SJCRH30 (cell line): ENCODE measurements at regions not wholly inside any gene's neighbourhood (a gene's known extent, or its start where the extent isn't known, plus 50 kb on each side); places are given as distances from the start of the nearest gene placed in this dataset.
"Not testable (repeated sequence)": the region's sequence is repeated elsewhere in the genome, so short reads cannot be mapped to it uniquely, and the experiment has no call there.

Experiments
- DNase-seq, 2 experiments: peaks; one replicate each; pipeline ENCODE4 v3.0.0-alpha.2; 2015 to 2020
- H3K27ac ChIP-seq: fragments of 250-450 bp; sonication (Bioruptor Pico); 2 replicates; pipeline ENCODE4 v1.5.1; 2020; ENCODE audit warnings: mild to moderate bottlenecking, moderate library complexity
- H3K27me3 ChIP-seq: fragments of 250-450 bp; sonication (Bioruptor Pico); 2 replicates; pipeline ENCODE4 v1.5.1; 2020; ENCODE audit warnings: mild to moderate bottlenecking, moderate library complexity
- H3K36me3 ChIP-seq: fragments of 250-450 bp; sonication (Bioruptor Pico); 2 replicates; pipeline ENCODE4 v1.5.1; 2020; ENCODE audit warnings: mild to moderate bottlenecking, moderate library complexity
- H3K4me1 ChIP-seq: fragments of 250-450 bp; sonication (Bioruptor Pico); 2 replicates; pipeline ENCODE4 v1.5.1; 2020; ENCODE audit warnings: mild to moderate bottlenecking, moderate library complexity
- H3K4me3 ChIP-seq: fragments of 250-450 bp; sonication (Bioruptor Pico); 2 replicates; pipeline ENCODE4 v1.5.1; 2020; ENCODE audit warnings: mild to moderate bottlenecking, moderate library complexity
- H3K9me3 ChIP-seq: fragments of 250-450 bp; sonication (Bioruptor Pico); replicated peaks from 2 replicates; pipeline ENCODE4 v1.5.1; 2020; ENCODE audit warnings: mild to moderate bottlenecking, moderate library complexity

DNA sequence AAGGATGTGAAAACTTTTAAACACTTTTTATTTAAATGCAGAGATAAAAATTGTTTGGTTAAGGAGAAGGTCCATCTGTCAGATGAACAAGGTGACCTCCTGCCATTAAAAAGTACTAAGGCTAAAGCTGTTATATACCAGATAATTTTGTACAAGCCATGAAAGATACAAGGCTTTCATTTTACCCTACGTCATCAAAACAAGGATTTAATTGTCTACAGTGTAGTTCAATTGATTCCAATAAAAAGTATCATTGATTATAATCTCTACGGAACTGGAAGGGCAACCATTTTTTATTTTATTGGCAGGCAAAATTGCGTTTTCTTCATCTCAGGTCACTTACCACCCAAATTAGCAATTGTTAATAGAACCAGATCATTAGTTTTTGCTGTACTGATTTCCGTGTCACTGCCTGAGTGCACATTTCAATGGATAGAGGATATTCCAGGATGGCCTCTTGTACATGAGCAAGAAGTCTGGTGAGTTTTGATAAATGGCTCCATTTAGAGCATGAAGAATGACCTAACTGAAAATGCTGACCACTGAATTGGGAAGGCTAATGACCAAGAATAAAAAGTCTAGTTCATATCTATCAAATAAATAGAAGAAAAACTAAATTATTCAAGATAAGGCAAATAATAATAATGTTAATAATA, 564.9 kb downstream of the JRKL start:
- Histone ChIP-seq H3K4me1 (no peaks in the 10 kb centered on the region), H3K36me3 (no peaks in the 10 kb centered on the region), H3K27ac (no peak overlapping the region), H3K27me3 (no peaks in the 10 kb centered on the region), H3K9me3 (no peaks in the 10 kb centered on the region), H3K4me3 (no peak overlapping the region)
- no peak for DNase-seq

- DNase-seq: no peak
- no peaks in the 10 kb centered on the region for H3K27me3 ChIP-seq
- H3K4me3 ChIP-seq: no peak overlapping the region
Measured at GRCh38 chr11:96960476-96960875, 570.7 kb downstream of the JRKL start.

GRCh38 chr11:96960926-96961325, 571.1 kb downstream of the JRKL start:
- H3K4me1 ChIP-seq: no peaks in the 10 kb centered on the region
- H3K36me3 ChIP-seq: no peaks in the 10 kb centered on the region
- H3K27me3 ChIP-seq: no peaks in the 10 kb centered on the region
- no peak for DNase-seq
- no peaks in the 10 kb centered on the region for H3K9me3 ChIP-seq
- H3K4me3 ChIP-seq: no peak overlapping the region
- no peak overlapping the region for H3K27ac ChIP-seq

More at GRCh38 chr11:96960476-96960875, 570.7 kb downstream of the JRKL start:
- no peak overlapping the region for H3K27ac ChIP-seq
- no peaks in the 10 kb centered on the region for H3K4me1 ChIP-seq
- no peaks in the 10 kb centered on the region for H3K9me3 ChIP-seq
- H3K36me3 ChIP-seq: no peaks in the 10 kb centered on the region

- Histone ChIP-seq H3K36me3 (no peaks in the 10 kb centered on the region), H3K4me3 (no peak overlapping the region), H3K27ac (no peak overlapping the region), H3K9me3 (no peaks in the 10 kb centered on the region), H3K4me1 (no peaks in the 10 kb centered on the region), H3K27me3 (no peaks in the 10 kb centered on the region)
- no peak for DNase-seq
Measured at GRCh38 chr11:96961931-96962330, 572.1 kb downstream of the JRKL start.

- no peaks in the 10 kb centered on the region for H3K4me1 ChIP-seq
- H3K9me3 ChIP-seq: no peaks in the 10 kb centered on the region
- no peaks in the 10 kb centered on the region for H3K36me3 ChIP-seq
- no peak overlapping the region for H3K27ac ChIP-seq
- no peak for DNase-seq
- no peak overlapping the region for H3K4me3 ChIP-seq
- no peaks in the 10 kb centered on the region for H3K27me3 ChIP-seq
Measured at GRCh38 chr11:96963375-96963774, 573.6 kb downstream of the JRKL start.

- DNase-seq: no peak
- H3K36me3 ChIP-seq: no peaks in the 10 kb centered on the region
Measured at GRCh38 chr11:96964661-96965060, 574.8 kb downstream of the JRKL start.

DNA sequence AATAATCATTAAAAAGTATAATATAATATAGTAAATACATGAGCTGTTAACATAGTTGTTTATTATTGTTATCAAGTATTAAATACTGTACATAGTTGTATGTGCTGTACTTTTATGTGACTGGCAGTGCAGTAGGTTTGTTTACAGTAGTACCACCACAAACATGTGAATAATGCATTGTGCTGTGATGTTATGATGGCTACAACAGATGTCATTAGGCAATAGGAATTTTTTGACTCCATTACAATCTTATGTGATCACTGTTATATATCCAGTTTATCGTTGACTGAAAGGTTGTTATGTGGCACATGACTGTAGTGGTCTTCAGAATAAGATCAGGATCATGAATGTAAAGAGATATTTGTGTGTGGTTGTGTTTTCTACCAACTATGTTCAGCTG, 577.8 kb downstream of the JRKL start:
- Histone ChIP-seq H3K27me3 (no peaks in the 10 kb centered on the region), H3K36me3 (no peaks in the 10 kb centered on the region), H3K27ac (no peak overlapping the region), H3K4me3 (no peak overlapping the region), H3K9me3 (no peaks in the 10 kb centered on the region), H3K4me1 (no peaks in the 10 kb centered on the region)
- no peak for DNase-seq

More at GRCh38 chr11:96964661-96965060, 574.8 kb downstream of the JRKL start:
- H3K9me3 ChIP-seq: no peaks in the 10 kb centered on the region
- no peaks in the 10 kb centered on the region for H3K27me3 ChIP-seq
- no peaks in the 10 kb centered on the region for H3K4me1 ChIP-seq
- no peak overlapping the region for H3K27ac ChIP-seq
- H3K4me3 ChIP-seq: no peak overlapping the region

DNA sequence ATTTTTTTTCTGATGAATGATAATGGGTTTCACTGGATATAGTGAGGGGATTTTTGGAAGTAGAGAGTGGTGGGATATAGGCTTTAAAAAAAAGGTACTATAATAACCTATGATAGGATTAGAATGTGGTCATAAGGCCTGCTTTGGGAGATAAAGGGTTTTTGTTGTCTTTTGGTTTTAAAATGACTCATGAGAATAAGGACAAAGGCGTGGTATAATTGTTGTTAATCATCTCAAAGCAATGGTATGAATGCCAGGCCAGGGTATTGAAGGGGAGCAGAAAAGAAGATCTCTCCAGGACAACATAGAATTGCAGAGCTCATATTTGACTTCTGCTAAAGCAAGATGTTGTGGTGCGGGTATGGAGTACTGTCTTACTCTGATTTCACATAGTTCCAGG, 579.4 kb downstream of the JRKL start:
- Histone ChIP-seq H3K27ac (no peak overlapping the region), H3K4me3 (no peak overlapping the region), H3K9me3 (no peaks in the 10 kb centered on the region), H3K27me3 (no peaks in the 10 kb centered on the region), H3K4me1 (no peaks in the 10 kb centered on the region), H3K36me3 (no peaks in the 10 kb centered on the region)
- DNase-seq: no peak

- H3K9me3 ChIP-seq: no peaks in the 10 kb centered on the region
- H3K4me3 ChIP-seq: no peak overlapping the region
- H3K27ac ChIP-seq: no peak overlapping the region
- no peak for DNase-seq
- no peaks in the 10 kb centered on the region for H3K36me3 ChIP-seq
- H3K4me1 ChIP-seq: no peaks in the 10 kb centered on the region
- H3K27me3 ChIP-seq: no peaks in the 10 kb centered on the region
Measured at GRCh38 chr11:96978751-96979150, 588.9 kb downstream of the JRKL start.

DNA sequence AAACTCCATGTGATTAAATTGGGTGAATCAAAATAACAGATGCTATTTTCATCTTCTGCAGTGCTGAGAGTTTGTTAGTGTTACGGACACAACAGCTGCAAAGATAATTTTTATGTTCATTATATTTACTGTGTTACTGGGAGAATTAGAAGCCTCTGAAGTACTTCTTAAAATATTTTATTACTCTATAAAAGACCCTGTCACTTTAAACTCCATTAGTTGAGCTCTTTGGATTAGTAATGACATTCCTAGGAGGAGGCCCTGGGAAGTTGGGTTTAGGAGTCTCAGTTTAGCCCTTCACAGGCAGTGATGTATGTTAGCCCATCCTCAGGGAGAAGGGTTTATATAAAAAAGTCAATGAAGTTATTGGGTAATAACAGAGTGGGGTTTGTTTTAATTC, 596.7 kb downstream of the JRKL start:
- Histone ChIP-seq H3K4me1 (no peaks in the 10 kb centered on the region), H3K27ac (no peak overlapping the region), H3K27me3 (no peaks in the 10 kb centered on the region), H3K4me3 (no peak overlapping the region), H3K9me3 (no peaks in the 10 kb centered on the region), H3K36me3 (no peaks in the 10 kb centered on the region)
- peak in 1 of 2 experiments; percentile 9 for DNase-seq

- Histone ChIP-seq H3K27me3 (no peaks in the 10 kb centered on the region), H3K36me3 (no peaks in the 10 kb centered on the region), H3K9me3 (no peaks in the 10 kb centered on the region), H3K4me1 (no peaks in the 10 kb centered on the region), H3K4me3 (no peak overlapping the region), H3K27ac (no peak overlapping the region)
- no peak for DNase-seq
Measured at GRCh38 chr11:96990914-96991313, 601.1 kb downstream of the JRKL start.

GRCh38 chr11:97000481-97000880, 610.7 kb downstream of the JRKL start:
- no peak for DNase-seq
- Histone ChIP-seq H3K27me3 (no peaks in the 10 kb centered on the region), H3K4me3 (no peak overlapping the region), H3K36me3 (no peaks in the 10 kb centered on the region), H3K27ac (no peak overlapping the region), H3K9me3 (no peaks in the 10 kb centered on the region), H3K4me1 (no peaks in the 10 kb centered on the region)

- DNase-seq: no peak
- H3K9me3 ChIP-seq: no peaks in the 10 kb centered on the region
- H3K36me3 ChIP-seq: no peaks in the 10 kb centered on the region
Measured at GRCh38 chr11:97007283-97007682, 617.5 kb downstream of the JRKL start.

DNA sequence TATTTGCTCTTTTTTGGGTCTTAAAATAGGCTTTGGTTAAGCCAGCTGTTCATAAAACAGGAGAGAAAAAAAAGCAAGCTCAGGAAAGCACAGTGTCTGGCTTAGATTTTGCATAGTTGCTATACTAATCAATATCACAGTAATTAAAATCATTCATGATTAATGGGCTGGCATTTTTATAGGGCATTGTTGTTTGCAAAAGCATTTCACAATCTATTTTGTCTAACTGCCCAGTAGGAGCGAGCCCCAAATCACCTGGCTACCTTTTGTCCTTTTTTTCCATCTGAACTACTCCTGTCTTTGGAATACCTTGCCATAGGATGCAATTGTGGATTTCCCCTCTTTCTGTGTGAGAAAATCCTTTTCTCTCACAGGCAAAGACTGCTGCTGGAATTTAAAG, 619.8 kb downstream of the JRKL start:
- no peak overlapping the region for H3K27ac ChIP-seq
- DNase-seq: no peak
- H3K9me3 ChIP-seq: no peaks in the 10 kb centered on the region
- H3K4me1 ChIP-seq: no peaks in the 10 kb centered on the region
- H3K36me3 ChIP-seq: no peaks in the 10 kb centered on the region
- no peaks in the 10 kb centered on the region for H3K27me3 ChIP-seq
- H3K4me3 ChIP-seq: no peak overlapping the region

More at GRCh38 chr11:97007283-97007682, 617.5 kb downstream of the JRKL start:
- Histone ChIP-seq H3K4me1 (no peaks in the 10 kb centered on the region), H3K27ac (no peak overlapping the region), H3K27me3 (no peaks in the 10 kb centered on the region), H3K4me3 (no peak overlapping the region)

GRCh38 chr11:97010997-97011396, 621.2 kb downstream of the JRKL start:
- H3K4me3 ChIP-seq, DNase-seq, H3K4me1 ChIP-seq, H3K9me3 ChIP-seq, H3K36me3 ChIP-seq, H3K27me3 ChIP-seq, H3K27ac ChIP-seq: not testable (repeated sequence)

DNA sequence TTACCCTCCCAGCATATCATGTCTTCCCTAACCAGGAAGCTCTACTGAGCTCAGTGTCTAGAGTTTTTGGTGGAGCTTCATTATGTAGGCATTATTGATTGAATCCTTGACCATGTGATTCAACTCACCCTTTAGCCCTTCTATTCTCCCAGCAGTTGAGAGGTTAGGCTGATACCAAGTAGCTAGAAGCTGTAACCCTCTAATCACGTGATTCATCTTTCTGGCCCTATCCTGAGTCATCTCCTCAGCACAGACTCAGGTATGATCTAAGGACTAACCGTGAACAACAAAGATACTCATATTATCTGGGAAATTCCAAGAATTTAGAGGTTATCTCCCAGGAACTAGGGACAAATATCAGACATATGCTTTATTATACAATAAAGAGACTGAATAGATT, 625.5 kb downstream of the JRKL start:
- no peaks in the 10 kb centered on the region for H3K27me3 ChIP-seq
- no peaks in the 10 kb centered on the region for H3K4me1 ChIP-seq
- no peaks in the 10 kb centered on the region for H3K36me3 ChIP-seq
- H3K27ac ChIP-seq: no peak overlapping the region
- H3K4me3 ChIP-seq: no peak overlapping the region
- no peaks in the 10 kb centered on the region for H3K9me3 ChIP-seq
- DNase-seq: no peak
